GM18517 (cell line): ENCODE measurements at regions not wholly inside any gene's neighbourhood (a gene's known extent, or its start where the extent isn't known, plus 50 kb on each side); places are given as distances from the start of the nearest gene placed in this dataset.
"Not testable (repeated sequence)": the region's sequence is repeated elsewhere in the genome, so short reads cannot be mapped to it uniquely, and the experiment has no call there.

ENCODE experiments used
- ATAC-seq: cut with Tn5 transposase; IDR thresholded peaks from one replicate; pipeline ENCODE4 v1.9.1; 2021; ENCODE audit warnings: mild to moderate bottlenecking, moderate library complexity; ENCODE audit not compliant: unreplicated experiment

- no peak for ATAC-seq
Measured at GRCh38 chr15:93954985-93955571, 276.3 kb upstream of the MCTP2 start.

GRCh38 chr15:93948726-93949125 lies 282.6 kb upstream of the MCTP2 start:
- no peak for ATAC-seq

- ATAC-seq, result no peak
Measured at GRCh38 chr15:93943586-93943985, 287.8 kb upstream of the MCTP2 start.

GRCh38 chr15:93942269-93942694 lies 289.1 kb upstream of the MCTP2 start:
- ATAC-seq, result no peak

- ATAC-seq, result no peak
Measured at GRCh38 chr15:93941697-93942096, 289.7 kb upstream of the MCTP2 start.

GRCh38 chr15:93940226-93940625 lies 291.1 kb upstream of the MCTP2 start:
- ATAC-seq, result no peak

GRCh38 chr15:93932164-93932776 lies 299.1 kb upstream of the MCTP2 start:
- ATAC-seq, result peak; percentile 84

GRCh38 chr15:93929375-93930094 lies 301.8 kb upstream of the MCTP2 start:
- ATAC-seq, result no peak

- no peak for ATAC-seq
Measured at GRCh38 chr15:93920204-93920603, 311.2 kb upstream of the MCTP2 start.

GRCh38 chr15:93918801-93919200 lies 312.6 kb upstream of the MCTP2 start:
- not testable (repeated sequence) for ATAC-seq

- no peak for ATAC-seq
Measured at GRCh38 chr15:93917181-93917580, 314.2 kb upstream of the MCTP2 start.

- ATAC-seq, result no peak
Measured at GRCh38 chr15:93913871-93914270, 317.5 kb upstream of the MCTP2 start.

GRCh38 chr15:93913310-93913709 lies 318.1 kb upstream of the MCTP2 start:
- ATAC-seq, result no peak

- ATAC-seq, result no peak
Measured at GRCh38 chr15:93900476-93901400, 330.6 kb upstream of the MCTP2 start.

- ATAC-seq, result no peak
Measured at GRCh38 chr15:93899817-93900216, 331.5 kb upstream of the MCTP2 start.

GRCh38 chr15:93897377-93897776 lies 334.0 kb upstream of the MCTP2 start:
- no peak for ATAC-seq

GRCh38 chr15:93895976-93896770 lies 335.2 kb upstream of the MCTP2 start:
- no peak for ATAC-seq

GRCh38 chr15:93894438-93895036 lies 336.8 kb upstream of the MCTP2 start:
- no peak for ATAC-seq

GRCh38 chr15:93887151-93887550 lies 344.2 kb upstream of the MCTP2 start:
- ATAC-seq, result no peak

GRCh38 chr15:93882779-93883178 lies 348.6 kb upstream of the MCTP2 start:
- ATAC-seq, result no peak
